ENCODE measurements at regions not wholly inside any gene's neighbourhood (a gene's known extent, or its start where the extent isn't known, plus 50 kb on each side); places are given as distances from the start of the nearest gene placed in this dataset.

- ATAC-seq = no peak
- H3K36me3 Mint-ChIP-seq (ENCODE audit: low read depth) = no peaks in the 10 kb centered on the region
- H3F3A ChIP-seq (replicated peaks; ENCODE audit: low read depth) = no peaks in the 10 kb centered on the region
Observed at GRCh38 chr10:28926932-28927331, 249.6 kb downstream of the BAMBI start.

DNA sequence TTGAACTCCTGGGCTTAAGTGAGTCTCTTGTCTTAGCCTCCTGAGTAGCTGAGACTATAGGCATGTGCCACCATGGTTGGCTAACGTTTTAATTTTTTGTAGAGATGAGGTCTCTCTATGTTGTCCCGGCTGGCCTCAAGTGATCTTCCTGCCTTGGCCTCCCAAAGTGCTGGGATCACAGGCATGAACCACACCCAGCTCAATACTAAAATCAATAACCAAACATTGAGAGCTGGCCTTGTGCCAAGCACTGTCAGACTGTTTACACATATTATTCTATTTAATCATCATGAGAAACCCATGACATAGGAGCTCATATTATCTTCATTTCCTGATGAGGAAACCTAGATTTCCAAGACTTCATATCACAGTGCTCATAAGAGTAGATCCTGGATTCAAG, 251.2 kb downstream of the BAMBI start:
- H3K4me3 Mint-ChIP-seq = no peak overlapping the region
- H3K27ac ChIP-seq (ENCODE audit: low read depth) = no peak overlapping the region
- H3K4me1 ChIP-seq (ENCODE audit: insufficient read depth) = no peaks in the 10 kb centered on the region; the same call in 1 of the 2 replicates
- no peak for DNase-seq (ENCODE audit: low spot score)
- no peak overlapping the region for H3K27ac Mint-ChIP-seq
- H3K9me2 ChIP-seq (ENCODE audit: insufficient read depth) = no peaks in the 10 kb centered on the region
- H3K27me3 ChIP-seq (ENCODE audit: insufficient read depth) = no peaks in the 10 kb centered on the region
- no peak overlapping the region for H3K4me2 ChIP-seq
- no peaks in the 10 kb centered on the region for H4K20me1 ChIP-seq (replicated peaks; ENCODE audit: insufficient read depth)
- H3K36me3 ChIP-seq (ENCODE audit: insufficient read depth) = no peaks in the 10 kb centered on the region
- no peaks in the 10 kb centered on the region for H3K79me2 ChIP-seq (replicated peaks; ENCODE audit: insufficient read depth)
- peaks cover 1% of the 10 kb centered on the region; the same call in 2 of the 3 replicates for H3K36me3 Mint-ChIP-seq (ENCODE audit: low read depth)
- H3F3A ChIP-seq (replicated peaks; ENCODE audit: low read depth) = no peaks in the 10 kb centered on the region
- H3K4me3 ChIP-seq = no peak overlapping the region
- no peak for ATAC-seq
- H3K9me3 Mint-ChIP-seq = peaks cover 5% of the 10 kb centered on the region; the same call in 2 of the 3 replicates
- H2AFZ ChIP-seq = no peak overlapping the region
- peaks cover 8% of the 10 kb centered on the region; the same call in 1 of the 3 replicates for H3K4me1 Mint-ChIP-seq
- H3K27me3 Mint-ChIP-seq (ENCODE audit: insufficient read depth, low read depth, poor library complexity) = peaks cover 7% of the 10 kb centered on the region
- TF ChIP-seq STAT1 (IDR thresholded peaks at IDR 0.05; ENCODE audit: unreplicated experiment) (no peak), ZNF114 (CRISPR knock-in tag; IDR thresholded peaks at IDR 0.05) (no peak), CREB1 (CRISPR knock-in tag; IDR thresholded peaks at IDR 0.05; ENCODE audit: low read depth) (no peak), POLR2AphosphoS5 (IDR thresholded peaks at IDR 0.05; ENCODE audit: low read depth) (no peak), JUNB (IDR thresholded peaks at IDR 0.05; ENCODE audit: unreplicated experiment) (no peak)
- TF ChIP-seq, protein P1, sequence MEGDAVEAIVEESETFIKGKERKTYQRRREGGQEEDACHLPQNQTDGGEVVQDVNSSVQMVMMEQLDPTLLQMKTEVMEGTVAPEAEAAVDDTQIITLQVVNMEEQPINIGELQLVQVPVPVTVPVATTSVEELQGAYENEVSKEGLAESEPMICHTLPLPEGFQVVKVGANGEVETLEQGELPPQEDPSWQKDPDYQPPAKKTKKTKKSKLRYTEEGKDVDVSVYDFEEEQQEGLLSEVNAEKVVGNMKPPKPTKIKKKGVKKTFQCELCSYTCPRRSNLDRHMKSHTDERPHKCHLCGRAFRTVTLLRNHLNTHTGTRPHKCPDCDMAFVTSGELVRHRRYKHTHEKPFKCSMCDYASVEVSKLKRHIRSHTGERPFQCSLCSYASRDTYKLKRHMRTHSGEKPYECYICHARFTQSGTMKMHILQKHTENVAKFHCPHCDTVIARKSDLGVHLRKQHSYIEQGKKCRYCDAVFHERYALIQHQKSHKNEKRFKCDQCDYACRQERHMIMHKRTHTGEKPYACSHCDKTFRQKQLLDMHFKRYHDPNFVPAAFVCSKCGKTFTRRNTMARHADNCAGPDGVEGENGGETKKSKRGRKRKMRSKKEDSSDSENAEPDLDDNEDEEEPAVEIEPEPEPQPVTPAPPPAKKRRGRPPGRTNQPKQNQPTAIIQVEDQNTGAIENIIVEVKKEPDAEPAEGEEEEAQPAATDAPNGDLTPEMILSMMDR (conservative IDR thresholded peaks at IDR 0.05; ENCODE audit: low read depth in 2 of 2) = no peak

More at GRCh38 chr10:28926932-28927331, 249.6 kb downstream of the BAMBI start:
- Histone ChIP-seq H3K27me3 (ENCODE audit: insufficient read depth) (no peaks in the 10 kb centered on the region), H4K20me1 (replicated peaks; ENCODE audit: insufficient read depth) (no peaks in the 10 kb centered on the region), H2AFZ (no peak overlapping the region), H3K36me3 (ENCODE audit: insufficient read depth) (no peaks in the 10 kb centered on the region), H3K4me1 (ENCODE audit: insufficient read depth) (no peaks in the 10 kb centered on the region; the same call in 1 of the 2 replicates), H3K79me2 (replicated peaks; ENCODE audit: insufficient read depth) (no peaks in the 10 kb centered on the region), H3K27ac (ENCODE audit: low read depth) (no peak overlapping the region), H3K9me2 (ENCODE audit: insufficient read depth) (no peaks in the 10 kb centered on the region), H3K4me3 (no peak overlapping the region), H3K4me2 (no peak overlapping the region)
- Mint-ChIP-seq H3K9me3 (no peaks in the 10 kb centered on the region; the same call in 2 of the 3 replicates), H3K27me3 (ENCODE audit: insufficient read depth, low read depth, poor library complexity) (peaks cover 11% of the 10 kb centered on the region), H3K27ac (no peak overlapping the region), H3K4me3 (no peak overlapping the region), H3K4me1 (peaks cover 8% of the 10 kb centered on the region; the same call in 1 of the 3 replicates)
- no peak for TF ChIP-seq NANOG (IDR thresholded peaks at IDR 0.05; ENCODE audit: borderline replicate concordance)
- no peak for TF ChIP-seq STAT1 (IDR thresholded peaks at IDR 0.05; ENCODE audit: unreplicated experiment)
- TF ChIP-seq, protein P1 (conservative IDR thresholded peaks at IDR 0.05; ENCODE audit: low read depth in 2 of 2) = no peak
- no peak for TF ChIP-seq REST (IDR thresholded peaks at IDR 0.05; ENCODE audit: unreplicated experiment)
- no peak for TF ChIP-seq EZH2 (IDR thresholded peaks at IDR 0.05; ENCODE audit: low read depth, unreplicated experiment)
- TF ChIP-seq ZNF114 (CRISPR knock-in tag; IDR thresholded peaks at IDR 0.05) = no peak
- no peak for TF ChIP-seq EZH2phosphoT487 (IDR thresholded peaks at IDR 0.05; ENCODE audit: unreplicated experiment)
- DNase-seq (ENCODE audit: low spot score) = no peak

All from GM23338 (cell line).